Gastroesophageal sphincter (tissue), 4 donors: ENCODE measurements at regions not wholly inside any gene's neighbourhood (a gene's known extent, or its start where the extent isn't known, plus 50 kb on each side); places are given as distances from the start of the nearest gene placed in this dataset.

Experiments used
- ATAC-seq: fragments of 150-250 bp; one replicate; pipeline ENCODE4 v1.9.1; 2016; ENCODE audit warnings: mild to moderate bottlenecking, moderate library complexity
- H3K27ac ChIP-seq, 4 donors: fragments of 200-600 bp; sonication (generic) in 3 of 4; 1 replicate in 3 of 4; 2 replicates in 1 of 4; pipeline ENCODE4 v1.5.1; 2016 to 2019
- H3K27me3 ChIP-seq: fragments of 200-600 bp; sonication (generic); one replicate; pipeline ENCODE4 v1.5.1; 2019
- H3K36me3 ChIP-seq, 2 donors: fragments of 200-600 bp; sonication (generic); one replicate each; pipeline ENCODE4 v1.5.1; 2019; ENCODE audit warnings: control low read depth in 1 of 2
- H3K4me1 ChIP-seq, 3 donors: fragments of 200-600 bp; sonication (generic); 1 replicate in 2 of 3; 2 replicates in 1 of 3; pipeline ENCODE4 v1.5.1; 2016 to 2019; ENCODE audit warnings: control low read depth in 2 of 3
- H3K4me3 ChIP-seq, 2 donors: fragments of 200-600 bp; sonication (generic); one replicate each; pipeline ENCODE4 v1.5.1; 2019; ENCODE audit warnings: mild to moderate bottlenecking in 1 of 2, moderate library complexity in 1 of 2
- H3K9me3 ChIP-seq, 3 donors: fragments of 200-600 bp; sonication (generic); one replicate each; pipeline ENCODE4 v1.5.1; 2017 to 2019; ENCODE audit warnings: control low read depth in 2 of 3
- EP300 ChIP-seq: sonication (generic); formaldehyde crosslinking; IDR thresholded peaks from one replicate; pipeline ENCODE4 v1.6.1; 2017; ENCODE audit warnings: antibody characterized with exemption, mild to moderate bottlenecking
- POLR2A ChIP-seq, 2 donors: fragments of 450-650 bp; IDR thresholded peaks; one replicate each; pipeline ENCODE4 v1.6.1; 2017; ENCODE audit warnings: antibody characterized with exemption in 2 of 2, mild to moderate bottlenecking in 2 of 2, moderate library complexity in 1 of 2
- POLR2AphosphoS5 ChIP-seq: sonication (generic); formaldehyde crosslinking; IDR thresholded peaks from one replicate; pipeline ENCODE4 v1.6.1; 2017; ENCODE audit warnings: antibody characterized with exemption
- WGBS, 2 donors: methylation state at CpG; one replicate each; pipeline ENCODE4 v1.1.5; 2018; ENCODE audit warnings: low coverage in 1 of 2; 5-methylcytosine and 5-hydroxymethylcytosine counted together
- TF ChIP-seq, protein P1 (sequence below), 4 experiments: fragments of 200-600 bp in 2 of 4; fragments of 450-650 bp in 2 of 4; sonication (generic) in 1 of 4; IDR thresholded peaks; one replicate each; pipeline ENCODE4 v1.5.1; 2017 to 2019; ENCODE audit warnings: antibody characterized with exemption in 4 of 4, mild to moderate bottlenecking in 2 of 4, moderate library complexity in 2 of 4

DNA sequence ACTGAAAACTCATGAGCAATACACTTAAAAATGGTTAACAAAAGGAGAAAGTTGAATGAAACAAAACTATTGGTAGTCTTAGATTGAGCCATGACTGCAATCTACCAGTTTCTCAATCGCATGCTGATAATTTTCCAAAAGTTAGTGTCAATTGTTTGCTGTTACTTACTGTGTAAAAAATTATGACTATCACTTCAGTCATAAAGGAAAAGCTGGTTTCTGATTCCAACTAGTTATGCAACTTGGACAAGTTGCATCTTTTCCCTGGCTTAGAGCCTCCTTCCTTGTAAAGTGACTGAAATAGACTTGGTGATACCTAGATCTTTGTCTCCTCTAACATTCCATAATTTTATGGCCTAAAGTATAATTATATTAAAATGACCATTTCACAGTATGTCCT lies 88.3 kb upstream of the PAK5 start:
- Histone ChIP-seq H3K36me3 (no peaks in the 10 kb centered on the region), H3K27ac (no peak overlapping the region), H3K27me3 (no peaks in the 10 kb centered on the region), H3K4me3 (no peak overlapping the region), H3K4me1 (no peaks in the 10 kb centered on the region), H3K9me3 (no peaks in the 10 kb centered on the region)
- no peak for TF ChIP-seq POLR2AphosphoS5
- no peak for TF ChIP-seq POLR2A (IDR thresholded peaks at IDR 0.05)
- TF ChIP-seq EP300: no peak
- TF ChIP-seq, protein P1, sequence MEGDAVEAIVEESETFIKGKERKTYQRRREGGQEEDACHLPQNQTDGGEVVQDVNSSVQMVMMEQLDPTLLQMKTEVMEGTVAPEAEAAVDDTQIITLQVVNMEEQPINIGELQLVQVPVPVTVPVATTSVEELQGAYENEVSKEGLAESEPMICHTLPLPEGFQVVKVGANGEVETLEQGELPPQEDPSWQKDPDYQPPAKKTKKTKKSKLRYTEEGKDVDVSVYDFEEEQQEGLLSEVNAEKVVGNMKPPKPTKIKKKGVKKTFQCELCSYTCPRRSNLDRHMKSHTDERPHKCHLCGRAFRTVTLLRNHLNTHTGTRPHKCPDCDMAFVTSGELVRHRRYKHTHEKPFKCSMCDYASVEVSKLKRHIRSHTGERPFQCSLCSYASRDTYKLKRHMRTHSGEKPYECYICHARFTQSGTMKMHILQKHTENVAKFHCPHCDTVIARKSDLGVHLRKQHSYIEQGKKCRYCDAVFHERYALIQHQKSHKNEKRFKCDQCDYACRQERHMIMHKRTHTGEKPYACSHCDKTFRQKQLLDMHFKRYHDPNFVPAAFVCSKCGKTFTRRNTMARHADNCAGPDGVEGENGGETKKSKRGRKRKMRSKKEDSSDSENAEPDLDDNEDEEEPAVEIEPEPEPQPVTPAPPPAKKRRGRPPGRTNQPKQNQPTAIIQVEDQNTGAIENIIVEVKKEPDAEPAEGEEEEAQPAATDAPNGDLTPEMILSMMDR (IDR thresholded peaks at IDR 0.05): no peak
- WGBS, 2 donors: 59 to 71% methylated on average over 1 of the region's 1 CpG
- no peak for ATAC-seq

DNA sequence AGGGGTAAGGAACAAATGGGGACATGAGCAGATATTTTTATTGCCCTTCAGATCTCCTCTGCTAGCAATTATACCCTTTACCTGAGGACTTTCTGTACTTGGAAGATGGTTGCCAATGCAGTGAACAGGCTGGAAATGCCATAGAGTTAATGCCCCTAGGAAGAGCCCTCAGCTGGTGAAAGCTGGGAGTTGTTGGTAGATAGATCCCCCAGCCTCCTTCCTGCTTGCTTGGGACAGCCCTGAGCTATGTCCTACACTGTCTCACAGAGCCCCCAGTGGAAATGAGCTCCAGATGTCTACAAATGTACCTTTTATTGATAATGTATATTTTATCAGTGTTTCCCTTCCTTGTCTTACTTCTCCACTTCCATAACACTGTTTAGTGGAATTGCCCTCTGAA lies 87.6 kb upstream of the PAK5 start:
- no peaks in the 10 kb centered on the region for H3K9me3 ChIP-seq
- H3K27me3 ChIP-seq: no peaks in the 10 kb centered on the region
- no peaks in the 10 kb centered on the region for H3K36me3 ChIP-seq
- no peak for ATAC-seq
- H3K27ac ChIP-seq: no peak overlapping the region
- H3K4me1 ChIP-seq: no peaks in the 10 kb centered on the region
- no peak for TF ChIP-seq POLR2A (IDR thresholded peaks at IDR 0.05)
- TF ChIP-seq POLR2AphosphoS5: no peak
- TF ChIP-seq EP300: no peak
- TF ChIP-seq, protein P1 (IDR thresholded peaks at IDR 0.05): no peak
- no peak overlapping the region for H3K4me3 ChIP-seq

DNA sequence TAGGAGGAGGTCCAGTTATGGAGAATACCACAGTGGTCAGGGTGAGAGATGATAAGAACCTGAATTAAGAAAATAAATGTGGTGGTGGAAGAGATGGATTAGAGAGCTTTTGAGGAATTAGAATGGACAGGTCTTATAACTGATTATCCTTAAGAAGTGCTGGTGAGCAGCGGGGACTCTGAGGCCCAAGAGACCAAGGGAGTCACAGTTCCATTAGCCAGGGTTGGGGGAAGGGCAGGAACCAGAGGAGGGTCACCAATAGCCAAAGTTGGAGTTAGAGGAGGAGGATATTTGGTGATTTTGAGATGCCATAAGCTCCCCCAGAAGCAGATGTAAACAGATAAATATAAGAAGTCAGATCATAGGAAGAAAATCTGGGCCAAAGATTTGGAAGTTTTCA lies 87.1 kb upstream of the PAK5 start:
- Histone ChIP-seq H3K4me1 (no peaks in the 10 kb centered on the region), H3K27ac (no peak overlapping the region), H3K9me3 (no peaks in the 10 kb centered on the region), H3K4me3 (no peak overlapping the region), H3K36me3 (no peaks in the 10 kb centered on the region), H3K27me3 (no peaks in the 10 kb centered on the region)
- TF ChIP-seq, protein P1 (IDR thresholded peaks at IDR 0.05): no peak
- TF ChIP-seq EP300: no peak
- no peak for TF ChIP-seq POLR2AphosphoS5
- TF ChIP-seq POLR2A (IDR thresholded peaks at IDR 0.05): no peak
- WGBS, 2 donors: 41 to 83% methylated on average over 1 of the region's 1 CpG
- ATAC-seq: no peak

DNA sequence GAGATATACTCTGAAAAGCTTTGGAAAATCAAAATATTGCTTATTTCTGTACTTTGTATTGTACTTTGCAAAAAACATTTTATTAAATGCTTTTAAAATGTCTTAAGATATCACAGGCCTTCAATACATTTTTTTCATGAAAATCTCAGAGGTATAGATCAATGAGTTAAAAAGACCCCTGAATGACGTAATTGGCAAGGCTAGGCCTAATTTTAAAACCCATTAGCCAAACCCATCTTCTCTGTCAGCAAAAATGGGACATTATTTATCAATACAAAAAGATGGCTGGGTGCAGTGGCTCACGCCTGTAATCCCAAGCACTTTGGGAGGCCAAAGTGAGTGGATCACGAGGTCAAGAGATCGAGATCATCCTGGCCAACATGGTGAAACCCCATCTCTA lies 84.8 kb upstream of the PAK5 start:
- Histone ChIP-seq H3K4me1 (no peaks in the 10 kb centered on the region), H3K27ac (no peak overlapping the region), H3K4me3 (no peak overlapping the region), H3K27me3 (no peaks in the 10 kb centered on the region), H3K9me3 (no peaks in the 10 kb centered on the region), H3K36me3 (no peaks in the 10 kb centered on the region)
- no peak for ATAC-seq
- WGBS, 2 donors: 86 to 96% methylated on average over 4 of the region's 4 CpGs
- no peak for TF ChIP-seq POLR2AphosphoS5
- TF ChIP-seq POLR2A (IDR thresholded peaks at IDR 0.05): no peak
- TF ChIP-seq, protein P1 (IDR thresholded peaks at IDR 0.05): no peak

DNA sequence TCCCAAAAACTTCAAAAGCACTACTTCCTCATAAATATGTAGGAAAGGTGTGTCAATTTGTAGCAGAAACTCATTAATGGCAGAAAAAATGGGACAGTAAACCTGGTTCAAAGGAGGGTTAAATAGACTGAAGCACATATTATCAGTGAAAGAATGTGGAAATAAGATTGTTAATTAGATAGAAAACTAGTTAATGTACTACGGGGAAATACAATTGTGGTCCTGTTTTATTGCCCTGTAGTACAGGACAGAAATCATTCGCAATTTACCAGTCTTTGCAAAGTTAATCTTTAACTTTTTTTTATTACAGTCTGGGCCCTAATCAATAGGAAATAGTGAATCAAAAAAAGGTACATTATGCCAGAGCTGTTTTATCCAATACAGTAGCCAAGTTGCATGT lies 82.0 kb upstream of the PAK5 start:
- 93 to 95% methylated on average over 2 of the region's 2 CpGs for WGBS, 2 donors
- no peaks in the 10 kb centered on the region for H3K4me1 ChIP-seq
- H3K4me3 ChIP-seq: no peak overlapping the region
- H3K27me3 ChIP-seq: no peaks in the 10 kb centered on the region
- TF ChIP-seq POLR2A (IDR thresholded peaks at IDR 0.05) (no peak), POLR2AphosphoS5 (no peak), EP300 (no peak)
- TF ChIP-seq, protein P1 (IDR thresholded peaks at IDR 0.05): no peak
- no peak overlapping the region for H3K27ac ChIP-seq
- no peak for ATAC-seq
- no peaks in the 10 kb centered on the region for H3K36me3 ChIP-seq
- H3K9me3 ChIP-seq: no peaks in the 10 kb centered on the region
